Testis (tissue), 2 donors: ENCODE measurements at regions not wholly inside any gene's neighbourhood (a gene's known extent, or its start where the extent isn't known, plus 50 kb on each side); places are given as distances from the start of the nearest gene placed in this dataset.

ENCODE experiments used
- DNase-seq: peaks from one replicate; pipeline ENCODE4 v3.0.0-alpha.2; 2019
- H3K27ac ChIP-seq, 2 donors: fragments of 200-600 bp; sonication (generic); one replicate each; pipeline ENCODE4 v1.5.1; 2019
- H3K27me3 ChIP-seq: fragments of 200-600 bp; sonication (generic); one replicate; pipeline ENCODE4 v1.5.1; 2019
- H3K36me3 ChIP-seq: fragments of 200-600 bp; sonication (generic); one replicate; pipeline ENCODE4 v1.5.1; 2017; ENCODE audit warnings: low read depth; ENCODE audit errors: missing control alignments
- H3K4me1 ChIP-seq: fragments of 200-600 bp; sonication (generic); one replicate; pipeline ENCODE4 v1.5.1; 2019
- H3K4me3 ChIP-seq, 2 donors: fragments of 200-600 bp; sonication (generic); one replicate each; pipeline ENCODE4 v1.5.1; 2017 to 2019
- H3K9me3 ChIP-seq: fragments of 200-600 bp; sonication (generic); one replicate; pipeline ENCODE4 v1.5.1; 2017
- POLR2A ChIP-seq: fragments of 450-650 bp; IDR thresholded peaks from one replicate; pipeline ENCODE4 v1.6.1; 2017; ENCODE audit warnings: antibody characterized with exemption, mild to moderate bottlenecking, moderate library complexity
- WGBS, 2 donors: methylation state at CpG; one replicate each; pipeline ENCODE4 v1.1.5; 2018; 5-methylcytosine and 5-hydroxymethylcytosine counted together
- intact Hi-C: fragments of 100-400 bp; cut with DNase I; formaldehyde crosslinking; loops from one replicate; pipeline ENCODE4 v1.15.1; 2023; ENCODE audit warnings: low total_unique reads
- TF ChIP-seq, protein P1 (sequence below), 3 experiments: fragments of 450-650 bp in 2 of 3; fragments of 200-600 bp in 1 of 3; sonication (generic) in 1 of 3; IDR thresholded peaks; one replicate each; pipeline ENCODE4 v1.5.1; 2016 to 2019; ENCODE audit warnings: antibody characterized with exemption in 3 of 3, mild to moderate bottlenecking in 2 of 3, moderate library complexity in 1 of 3

GRCh38 chr2:215617060-215617824 lies 181.4 kb upstream of the FN1 start:
- no peak overlapping the region for H3K27ac ChIP-seq
- 76 to 90% methylated on average over 4 of the region's 4 CpGs for WGBS, 2 donors

DNA sequence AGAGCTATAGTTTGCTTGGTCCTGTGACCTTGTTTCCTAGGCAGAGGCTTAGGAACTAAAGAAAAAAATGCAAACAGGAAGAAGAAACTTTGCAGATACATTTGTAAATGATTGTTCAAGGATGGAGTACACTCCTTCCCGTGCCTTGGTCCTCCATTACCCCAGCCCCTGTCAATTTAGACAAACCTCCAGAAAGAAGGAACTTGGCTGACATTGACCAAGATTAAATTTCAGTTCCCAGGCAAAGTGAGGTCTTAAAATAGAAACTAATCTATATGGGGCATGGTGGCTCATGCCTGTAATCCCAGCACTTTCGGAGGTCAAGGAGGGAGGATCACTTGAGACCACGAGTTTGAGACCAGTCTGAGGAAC lies 179.9 kb upstream of the FN1 start:
- no peaks in the 10 kb centered on the region for H3K36me3 ChIP-seq
- no peak overlapping the region for H3K27ac ChIP-seq
- TF ChIP-seq, protein P1, sequence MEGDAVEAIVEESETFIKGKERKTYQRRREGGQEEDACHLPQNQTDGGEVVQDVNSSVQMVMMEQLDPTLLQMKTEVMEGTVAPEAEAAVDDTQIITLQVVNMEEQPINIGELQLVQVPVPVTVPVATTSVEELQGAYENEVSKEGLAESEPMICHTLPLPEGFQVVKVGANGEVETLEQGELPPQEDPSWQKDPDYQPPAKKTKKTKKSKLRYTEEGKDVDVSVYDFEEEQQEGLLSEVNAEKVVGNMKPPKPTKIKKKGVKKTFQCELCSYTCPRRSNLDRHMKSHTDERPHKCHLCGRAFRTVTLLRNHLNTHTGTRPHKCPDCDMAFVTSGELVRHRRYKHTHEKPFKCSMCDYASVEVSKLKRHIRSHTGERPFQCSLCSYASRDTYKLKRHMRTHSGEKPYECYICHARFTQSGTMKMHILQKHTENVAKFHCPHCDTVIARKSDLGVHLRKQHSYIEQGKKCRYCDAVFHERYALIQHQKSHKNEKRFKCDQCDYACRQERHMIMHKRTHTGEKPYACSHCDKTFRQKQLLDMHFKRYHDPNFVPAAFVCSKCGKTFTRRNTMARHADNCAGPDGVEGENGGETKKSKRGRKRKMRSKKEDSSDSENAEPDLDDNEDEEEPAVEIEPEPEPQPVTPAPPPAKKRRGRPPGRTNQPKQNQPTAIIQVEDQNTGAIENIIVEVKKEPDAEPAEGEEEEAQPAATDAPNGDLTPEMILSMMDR (IDR thresholded peaks at IDR 0.05): no peak
- TF ChIP-seq POLR2A: no peak
- no peak overlapping the region for H3K4me3 ChIP-seq
- no peaks in the 10 kb centered on the region for H3K27me3 ChIP-seq
- no peaks in the 10 kb centered on the region for H3K9me3 ChIP-seq
- intact Hi-C loops: no loop called here
- 50 to 56% methylated on average over 3 of the region's 3 CpGs for WGBS, 2 donors
- no peak for DNase-seq
- peaks cover 7% of the 10 kb centered on the region for H3K4me1 ChIP-seq

More at GRCh38 chr2:215617060-215617824, 181.4 kb upstream of the FN1 start:
- Histone ChIP-seq H3K9me3 (no peaks in the 10 kb centered on the region), H3K36me3 (no peaks in the 10 kb centered on the region), H3K27me3 (no peaks in the 10 kb centered on the region), H3K4me3 (no peak overlapping the region), H3K4me1 (peaks cover 7% of the 10 kb centered on the region)
- no peak for TF ChIP-seq POLR2A
- TF ChIP-seq, protein P1 (IDR thresholded peaks at IDR 0.05): no peak
- no peak for DNase-seq
- intact Hi-C loops: no loop called here

GRCh38 chr2:215615067-215615802 lies 179.4 kb upstream of the FN1 start:
- H3K27ac ChIP-seq: no peak overlapping the region
- WGBS, 2 donors: 71 to 72% methylated on average over 14 to 29 of the region's 32 CpGs
- no peaks in the 10 kb centered on the region for H3K9me3 ChIP-seq
- no peak for TF ChIP-seq POLR2A
- TF ChIP-seq, protein P1 (IDR thresholded peaks at IDR 0.05): no peak
- H3K27me3 ChIP-seq: no peaks in the 10 kb centered on the region
- peaks cover 7% of the 10 kb centered on the region for H3K4me1 ChIP-seq
- intact Hi-C loops: no loop called here
- peak; percentile 16 for DNase-seq
- no peaks in the 10 kb centered on the region for H3K36me3 ChIP-seq
- peak overlapping the region; percentile 12 to 40 for H3K4me3 ChIP-seq

DNA sequence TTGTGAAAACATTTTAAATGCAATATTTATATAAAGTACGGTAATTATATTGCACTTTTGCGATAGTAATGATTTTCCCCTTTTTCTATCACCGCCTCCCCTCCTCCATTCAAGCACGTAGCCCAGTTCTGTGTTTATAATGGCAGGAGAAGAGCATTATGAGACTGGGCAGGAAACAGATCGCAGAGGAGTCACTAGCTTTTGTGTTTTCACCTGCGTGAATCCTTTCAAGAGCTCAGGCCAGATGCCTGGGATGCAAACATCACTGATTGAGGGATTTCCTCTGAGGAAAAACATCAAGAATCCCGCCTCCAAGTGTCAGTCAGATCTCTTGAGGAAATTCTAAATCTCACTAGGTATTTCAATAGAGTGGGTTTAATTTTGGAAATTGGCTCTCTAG lies 178.4 kb upstream of the FN1 start:
- H3K36me3 ChIP-seq: no peaks in the 10 kb centered on the region
- 63 to 72% methylated on average over 7 of the region's 7 CpGs for WGBS, 2 donors
- H3K27me3 ChIP-seq: no peaks in the 10 kb centered on the region
- H3K4me1 ChIP-seq: peaks cover 5% of the 10 kb centered on the region
- H3K27ac ChIP-seq: no peak overlapping the region
- DNase-seq: no peak
- intact Hi-C loops: no loop called here
- H3K9me3 ChIP-seq: no peaks in the 10 kb centered on the region
- TF ChIP-seq, protein P1 (IDR thresholded peaks at IDR 0.05): no peak
- no peak for TF ChIP-seq POLR2A
- H3K4me3 ChIP-seq: no peak overlapping the region
